Tibial artery (tissue), 4 donors: ENCODE measurements at regions not wholly inside any gene's neighbourhood (a gene's known extent, or its start where the extent isn't known, plus 50 kb on each side); places are given as distances from the start of the nearest gene placed in this dataset.

Experiments used
- DNase-seq, 2 donors: peaks; one replicate each; pipeline ENCODE4 v3.0.0-alpha.2; 2019
- H3K27ac ChIP-seq, 2 donors: fragments of 200-600 bp; sonication (generic) in 1 of 2; 1 replicate in 1 of 2; 2 replicates in 1 of 2; pipeline ENCODE4 v1.5.1; 2018 to 2019; ENCODE audit warnings: mild to moderate bottlenecking in 1 of 2
- H3K27me3 ChIP-seq, 2 donors: fragments of 200-600 bp; sonication (generic) in 1 of 2; one replicate each; pipeline versions ENCODE4 v1.5.1 to v1.6.0; 2016 to 2019
- H3K36me3 ChIP-seq, 3 donors: fragments of 200-600 bp; sonication (generic) in 2 of 3; one replicate each; pipeline ENCODE4 v1.5.1; 2016 to 2019; ENCODE audit warnings: mild to moderate bottlenecking in 2 of 3
- H3K4me1 ChIP-seq, 4 donors: fragments of 200-600 bp; sonication (generic) in 2 of 4; 1 replicate in 3 of 4; 2 replicates in 1 of 4; pipeline ENCODE4 v1.5.1; 2016 to 2019
- H3K4me3 ChIP-seq, 2 donors: fragments of 200-600 bp; sonication (generic) in 1 of 2; 1 replicate in 1 of 2; 2 replicates in 1 of 2; pipeline ENCODE4 v1.5.1; 2018 to 2019; ENCODE audit warnings: mild to moderate bottlenecking in 2 of 2
- H3K9me3 ChIP-seq, 3 donors: fragments of 200-600 bp; sonication (generic) in 1 of 3; one replicate each; pipeline ENCODE4 v1.5.1; 2016 to 2019
- CTCF ChIP-seq, 2 experiments: fragments of 200-600 bp in 1 of 2; fragments of 450-650 bp in 1 of 2; IDR thresholded peaks; one replicate each; pipeline ENCODE4 v1.5.1; 2017 to 2019; ENCODE audit warnings: antibody characterized with exemption in 2 of 2, mild to moderate bottlenecking in 1 of 2, moderate library complexity in 1 of 2
- intact Hi-C: fragments of 100-400 bp; cut with DNase I; formaldehyde crosslinking; loops from one replicate; pipeline ENCODE4 v1.15.0; 2023; ENCODE audit warnings: low total_unique reads

DNA sequence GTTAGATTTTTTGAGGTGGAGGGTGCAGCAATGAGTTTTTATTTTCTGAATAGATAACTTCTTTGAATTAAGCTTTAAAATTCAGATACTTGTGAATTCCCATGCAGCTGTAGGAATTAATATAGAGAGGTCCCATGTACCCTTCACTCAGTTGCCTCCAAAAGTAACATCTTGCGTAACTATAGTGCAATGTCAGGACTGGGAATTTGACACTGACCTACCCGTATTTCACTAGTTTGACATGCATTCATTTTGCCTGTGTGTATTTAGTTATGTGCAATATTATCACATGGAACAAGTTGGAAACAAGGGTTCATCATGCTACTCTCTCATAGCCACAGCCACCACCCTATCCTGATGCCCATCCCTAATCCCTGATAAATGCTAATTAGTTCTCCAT is 147.1 kb upstream of the IGFBP3 start:
- H3K27ac ChIP-seq, result no peak overlapping the region
- intact Hi-C loops, result no loop called here

DNA sequence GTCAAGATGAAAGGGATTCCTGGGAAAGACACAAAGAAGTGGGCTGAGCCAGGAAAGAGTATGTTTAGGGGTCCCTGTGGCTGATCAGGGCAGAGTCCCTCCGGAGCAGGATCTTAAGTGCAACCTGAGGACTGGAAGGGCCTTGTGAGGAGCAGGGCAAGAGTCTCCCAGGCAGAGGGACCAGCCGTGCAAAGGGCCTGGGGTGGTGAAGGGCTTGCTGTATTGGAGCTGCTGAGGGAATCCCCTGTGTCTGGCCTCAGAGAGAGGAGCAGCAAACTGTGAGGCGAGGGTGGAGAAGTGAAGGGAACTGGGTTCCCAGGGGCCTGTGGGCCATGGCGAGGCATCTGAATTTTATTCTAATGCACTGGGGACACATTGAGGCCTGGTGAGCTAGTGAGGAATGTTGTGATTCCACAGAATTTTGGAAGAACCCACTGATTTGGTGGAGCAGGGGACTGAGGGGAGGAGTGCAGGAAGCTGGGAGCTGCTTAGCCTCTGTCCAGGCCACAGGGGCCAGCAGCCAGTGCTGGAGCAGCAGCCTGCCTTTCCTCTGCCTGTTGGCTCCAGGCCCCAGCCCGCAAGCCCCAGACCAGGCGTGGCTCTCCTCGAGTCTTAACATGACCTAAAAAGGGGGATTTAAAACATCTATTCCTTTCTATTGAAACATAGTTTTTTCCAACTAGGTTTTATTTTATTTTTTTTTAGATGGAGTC is 138.4 kb upstream of the IGFBP3 start:
- no peak overlapping the region for H3K4me3 ChIP-seq
- no peaks in the 10 kb centered on the region for H3K36me3 ChIP-seq
- intact Hi-C loops, result no loop called here
- peak; percentile 55 to 77 for DNase-seq
- H3K9me3 ChIP-seq, result peaks cover 0 to 3% (median 0%) of the 10 kb centered on the region in 3 donors
- no peak overlapping the region for H3K27ac ChIP-seq
- no peaks in the 10 kb centered on the region for H3K27me3 ChIP-seq
- H3K4me1 ChIP-seq, result peaks cover 0 to 3% (median 0%) of the 10 kb centered on the region in 4 donors
- TF ChIP-seq CTCF (IDR thresholded peaks at IDR 0.05), result no peak

More for the DNA sequence above, 147.1 kb upstream of the IGFBP3 start:
- TF ChIP-seq CTCF (IDR thresholded peaks at IDR 0.05), result no peak
- Histone ChIP-seq H3K36me3 (no peaks in the 10 kb centered on the region), H3K4me1 (no peaks in the 10 kb centered on the region), H3K27me3 (no peaks in the 10 kb centered on the region), H3K4me3 (no peak overlapping the region), H3K9me3 (no peaks in the 10 kb centered on the region)
- DNase-seq, result no peak

- Histone ChIP-seq H3K36me3 (no peaks in the 10 kb centered on the region), H3K9me3 (peaks cover 0 to 3% (median 0%) of the 10 kb centered on the region in 3 donors), H3K27me3 (no peaks in the 10 kb centered on the region), H3K4me3 (no peak overlapping the region), H3K27ac (no peak overlapping the region), H3K4me1 (peaks cover 0 to 4% (median 0%) of the 10 kb centered on the region in 4 donors)
- DNase-seq, result no peak
- intact Hi-C loops, result no loop called here
- no peak for TF ChIP-seq CTCF (IDR thresholded peaks at IDR 0.05)
Observed at GRCh38 chr7:46058086-46058823, 137.2 kb upstream of the IGFBP3 start.

- H3K36me3 ChIP-seq, result no peaks in the 10 kb centered on the region
- H3K4me3 ChIP-seq, result no peak overlapping the region
- peaks cover 0 to 4% (median 0%) of the 10 kb centered on the region in 4 donors for H3K4me1 ChIP-seq
- peaks cover 0 to 3% (median 0%) of the 10 kb centered on the region in 3 donors for H3K9me3 ChIP-seq
- no peaks in the 10 kb centered on the region for H3K27me3 ChIP-seq
- H3K27ac ChIP-seq, result no peak overlapping the region
- no peak for TF ChIP-seq CTCF (IDR thresholded peaks at IDR 0.05)
- intact Hi-C loops, result no loop called here
- DNase-seq, result no peak
Observed at GRCh38 chr7:46054915-46055314, 133.8 kb upstream of the IGFBP3 start.

DNA sequence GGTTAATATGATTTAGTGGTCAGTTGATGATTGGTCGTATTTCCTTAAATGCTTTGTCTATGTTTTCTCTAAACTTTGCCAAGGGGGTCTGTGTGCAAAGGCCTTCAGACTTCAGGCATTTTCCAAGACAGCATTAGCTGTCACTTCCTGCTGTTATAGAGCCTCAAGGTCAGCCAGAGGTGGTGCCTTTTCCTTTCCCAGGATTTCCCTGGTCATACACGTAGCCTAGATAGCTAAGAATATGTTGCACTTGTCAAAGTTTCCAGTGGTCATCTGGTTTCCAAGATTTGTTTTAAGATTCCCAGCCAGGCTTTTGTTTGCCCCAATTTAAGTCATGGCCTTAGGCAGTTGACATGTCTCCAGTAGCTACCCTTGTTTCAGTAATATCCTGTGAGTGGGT is 133.2 kb upstream of the IGFBP3 start:
- Histone ChIP-seq H3K4me3 (no peak overlapping the region), H3K4me1 (peaks cover 0 to 4% (median 0%) of the 10 kb centered on the region in 4 donors), H3K27ac (no peak overlapping the region), H3K36me3 (no peaks in the 10 kb centered on the region), H3K27me3 (no peaks in the 10 kb centered on the region), H3K9me3 (peaks cover 0 to 3% (median 0%) of the 10 kb centered on the region in 3 donors)
- TF ChIP-seq CTCF (IDR thresholded peaks at IDR 0.05), result no peak
- DNase-seq, result no peak
- intact Hi-C loops, result no loop called here
